Parathyroid adenoma (tissue), 2 donors: ENCODE measurements at regions not wholly inside any gene's neighbourhood (a gene's known extent, or its start where the extent isn't known, plus 50 kb on each side); places are given as distances from the start of the nearest gene placed in this dataset.
A peak's percentile ranks its signal among the peaks of the same experiment; 100 is the strongest.

ENCODE experiments used
- H2AFZ ChIP-seq: fragments of 300-600 bp; sonication (generic); one replicate; pipeline ENCODE4 v1.7.0; 2017; ENCODE audit warnings: antibody characterized with exemption, mild to moderate bottlenecking
- H3K27ac ChIP-seq: fragments of 300-600 bp; sonication (generic); one replicate; pipeline ENCODE4 v1.7.0; 2017
- H3K27me3 ChIP-seq: fragments of 300-600 bp; sonication (generic); one replicate; pipeline ENCODE4 v1.7.0; 2017; ENCODE audit warnings: low read length; ENCODE audit not compliant: control insufficient read depth, insufficient read depth
- H3K36me3 ChIP-seq: fragments of 300-600 bp; sonication (generic); one replicate; pipeline ENCODE4 v1.7.0; 2017; ENCODE audit warnings: low read length; ENCODE audit not compliant: control insufficient read depth, insufficient read depth
- H3K4me1 ChIP-seq: fragments of 300-600 bp; sonication (generic); one replicate; pipeline ENCODE4 v1.7.0; 2017; ENCODE audit warnings: control low read depth
- H3K4me2 ChIP-seq: fragments of 300-600 bp; sonication (generic); one replicate; pipeline ENCODE4 v1.7.0; 2017; ENCODE audit warnings: low read length
- H3K4me3 ChIP-seq: fragments of 300-600 bp; sonication (generic); one replicate; pipeline ENCODE4 v1.7.0; 2017; ENCODE audit warnings: low read depth, low read length
- H3K79me2 ChIP-seq: fragments of 300-600 bp; sonication (generic); one replicate; pipeline ENCODE4 v1.7.0; 2017; ENCODE audit warnings: control low read depth
- H3K9ac ChIP-seq: fragments of 300-600 bp; sonication (generic); one replicate; pipeline ENCODE4 v1.7.0; 2017; ENCODE audit warnings: mild to moderate bottlenecking
- H3K9me3 ChIP-seq: fragments of 300-600 bp; sonication (generic); one replicate; pipeline ENCODE4 v1.7.0; 2017; ENCODE audit warnings: low read length; ENCODE audit not compliant: control insufficient read depth
- TF ChIP-seq, protein P1 (sequence below): fragments of 300-600 bp; sonication (generic); IDR thresholded peaks from one replicate; pipeline ENCODE4 v1.7.0; 2017; ENCODE audit warnings: antibody characterized with exemption, mild to moderate bottlenecking
- donor health status: primary hyperparathyroidism.

DNA sequence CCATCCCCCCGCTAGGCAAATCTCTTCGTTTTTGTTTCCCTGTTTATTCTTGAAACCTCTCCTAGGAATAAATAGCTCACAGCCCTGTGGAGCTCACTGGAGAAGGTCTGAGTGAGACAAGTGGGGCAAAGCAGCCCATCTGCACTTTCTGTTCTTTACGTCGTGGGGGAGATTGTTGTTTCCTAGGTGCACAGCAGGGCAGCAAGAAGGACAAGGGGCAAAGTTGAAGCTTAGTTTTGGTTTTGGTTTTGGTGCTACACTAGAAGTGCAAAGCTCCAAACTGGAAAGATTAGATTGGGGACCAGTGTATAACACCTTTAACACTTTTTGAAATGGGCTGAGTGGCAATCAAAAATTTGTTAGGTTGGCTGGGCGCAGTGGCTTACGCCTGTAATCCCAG, 76.6 kb downstream of the GPR88 start:
- Histone ChIP-seq H3K4me2 (no peak overlapping the region), H3K9ac (no peak overlapping the region), H3K4me1 (no peaks in the 10 kb centered on the region), H3K9me3 (no peaks in the 10 kb centered on the region), H3K36me3 (no peaks in the 10 kb centered on the region), H3K27me3 (no peaks in the 10 kb centered on the region), H3K79me2 (no peaks in the 10 kb centered on the region), H2AFZ (no peak overlapping the region), H3K4me3 (no peak overlapping the region), H3K27ac (no peak overlapping the region)
- TF ChIP-seq, protein P1, sequence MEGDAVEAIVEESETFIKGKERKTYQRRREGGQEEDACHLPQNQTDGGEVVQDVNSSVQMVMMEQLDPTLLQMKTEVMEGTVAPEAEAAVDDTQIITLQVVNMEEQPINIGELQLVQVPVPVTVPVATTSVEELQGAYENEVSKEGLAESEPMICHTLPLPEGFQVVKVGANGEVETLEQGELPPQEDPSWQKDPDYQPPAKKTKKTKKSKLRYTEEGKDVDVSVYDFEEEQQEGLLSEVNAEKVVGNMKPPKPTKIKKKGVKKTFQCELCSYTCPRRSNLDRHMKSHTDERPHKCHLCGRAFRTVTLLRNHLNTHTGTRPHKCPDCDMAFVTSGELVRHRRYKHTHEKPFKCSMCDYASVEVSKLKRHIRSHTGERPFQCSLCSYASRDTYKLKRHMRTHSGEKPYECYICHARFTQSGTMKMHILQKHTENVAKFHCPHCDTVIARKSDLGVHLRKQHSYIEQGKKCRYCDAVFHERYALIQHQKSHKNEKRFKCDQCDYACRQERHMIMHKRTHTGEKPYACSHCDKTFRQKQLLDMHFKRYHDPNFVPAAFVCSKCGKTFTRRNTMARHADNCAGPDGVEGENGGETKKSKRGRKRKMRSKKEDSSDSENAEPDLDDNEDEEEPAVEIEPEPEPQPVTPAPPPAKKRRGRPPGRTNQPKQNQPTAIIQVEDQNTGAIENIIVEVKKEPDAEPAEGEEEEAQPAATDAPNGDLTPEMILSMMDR = no peak

DNA sequence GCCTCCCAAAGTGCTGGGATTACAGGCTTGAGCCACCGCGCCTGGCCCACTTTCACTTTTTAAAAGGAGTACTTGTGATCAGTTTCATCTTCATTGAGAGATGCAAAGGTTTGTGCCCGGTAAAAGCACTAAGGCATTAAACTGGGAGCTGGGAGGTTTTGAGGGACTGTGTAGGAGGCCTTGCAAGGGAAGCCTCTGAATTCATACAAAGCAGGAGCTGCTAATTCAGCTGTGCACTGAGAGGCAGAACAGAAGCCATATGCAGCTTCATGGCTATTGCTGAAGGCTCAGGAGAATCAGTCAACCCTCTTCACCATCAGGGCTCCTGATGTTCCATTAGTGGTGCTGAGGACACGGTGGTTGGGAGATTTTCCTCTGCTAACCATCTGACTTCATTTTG, 77.7 kb downstream of the GPR88 start:
- no peak overlapping the region for H3K4me3 ChIP-seq
- no peaks in the 10 kb centered on the region for H3K36me3 ChIP-seq
- H2AFZ ChIP-seq = peak overlapping the region; percentile 42
- no peak overlapping the region for H3K27ac ChIP-seq
- no peaks in the 10 kb centered on the region for H3K27me3 ChIP-seq
- H3K79me2 ChIP-seq = no peaks in the 10 kb centered on the region
- H3K4me1 ChIP-seq = no peaks in the 10 kb centered on the region
- no peaks in the 10 kb centered on the region for H3K9me3 ChIP-seq
- no peak overlapping the region for H3K9ac ChIP-seq
- no peak overlapping the region for H3K4me2 ChIP-seq
- TF ChIP-seq, protein P1 = no peak

DNA sequence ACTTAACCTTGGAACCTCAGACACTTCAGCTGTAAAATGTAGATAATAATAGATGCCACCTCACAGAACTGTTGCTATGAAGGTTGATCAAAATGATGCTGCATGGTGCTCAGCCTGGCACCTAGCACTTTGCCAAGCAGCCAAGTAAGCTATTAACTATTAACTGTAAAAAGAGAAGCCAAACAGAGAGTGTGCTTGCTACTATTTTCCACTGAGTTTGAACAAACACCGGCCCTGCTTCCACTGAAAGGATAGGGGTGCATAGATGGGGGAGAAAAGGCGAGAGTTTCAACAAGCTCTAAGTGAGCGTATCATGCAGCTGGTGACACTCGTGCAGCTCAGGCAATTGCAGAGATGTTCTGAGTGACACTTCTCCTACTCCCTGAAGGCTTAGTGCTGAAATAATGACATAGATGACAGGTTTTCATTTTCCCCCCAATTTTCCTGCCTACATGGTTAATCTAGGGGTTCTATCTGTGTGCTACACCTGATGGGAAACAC, 78.2 kb downstream of the GPR88 start:
- Histone ChIP-seq H3K4me1 (no peaks in the 10 kb centered on the region), H3K4me2 (no peak overlapping the region), H3K4me3 (no peak overlapping the region), H3K9me3 (no peaks in the 10 kb centered on the region), H3K79me2 (no peaks in the 10 kb centered on the region), H3K27ac (no peak overlapping the region), H3K36me3 (no peaks in the 10 kb centered on the region), H3K9ac (no peak overlapping the region), H2AFZ (peak overlapping the region; percentile 42), H3K27me3 (no peaks in the 10 kb centered on the region)
- TF ChIP-seq, protein P1 = no peak

DNA sequence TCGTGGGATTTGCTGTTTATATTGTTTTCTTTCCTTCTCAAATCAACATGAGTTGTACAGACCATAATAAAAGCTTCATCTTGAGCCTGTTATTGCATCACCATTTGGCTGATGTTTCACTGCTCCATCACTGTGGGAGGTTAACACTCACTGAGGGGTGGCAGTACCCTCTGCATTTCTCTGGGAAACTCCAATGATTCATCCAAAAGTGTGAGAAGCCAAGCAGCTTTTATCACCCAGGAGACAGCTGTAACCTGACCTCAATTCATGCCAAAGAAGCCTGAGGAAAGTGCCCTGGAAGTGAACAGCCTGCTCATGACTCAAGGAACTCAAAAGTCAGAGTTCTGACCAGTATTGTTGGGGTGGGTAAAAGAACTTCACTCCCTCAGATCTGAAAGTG, 84.1 kb downstream of the GPR88 start:
- no peaks in the 10 kb centered on the region for H3K79me2 ChIP-seq
- H3K9me3 ChIP-seq = no peaks in the 10 kb centered on the region
- no peak overlapping the region for H2AFZ ChIP-seq
- H3K4me3 ChIP-seq = no peak overlapping the region
- TF ChIP-seq, protein P1 = no peak
- no peaks in the 10 kb centered on the region for H3K27me3 ChIP-seq
- no peaks in the 10 kb centered on the region for H3K36me3 ChIP-seq
- no peak overlapping the region for H3K27ac ChIP-seq
- H3K4me1 ChIP-seq = no peaks in the 10 kb centered on the region
- no peak overlapping the region for H3K4me2 ChIP-seq
- H3K9ac ChIP-seq = no peak overlapping the region

DNA sequence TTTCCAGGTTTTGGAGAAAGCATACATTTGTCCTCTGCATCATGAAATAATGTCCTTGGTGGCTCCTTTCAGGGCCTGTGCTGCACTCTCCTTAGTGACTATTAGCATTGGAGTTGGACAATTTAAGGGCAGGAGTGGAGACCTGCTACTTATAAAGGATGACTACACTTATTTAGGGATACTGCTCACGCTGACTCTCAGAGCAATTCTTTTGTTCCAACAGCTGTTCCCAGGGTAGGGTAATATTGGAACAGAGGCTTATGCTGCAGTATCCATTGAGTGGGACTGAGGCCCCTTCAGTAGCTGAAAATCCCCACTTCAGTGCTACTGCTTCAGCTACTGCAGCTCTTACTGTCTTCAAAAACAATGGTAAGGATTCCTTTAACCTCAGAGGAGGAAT, 84.6 kb downstream of the GPR88 start:
- no peak overlapping the region for H3K27ac ChIP-seq
- TF ChIP-seq, protein P1 = no peak
- H3K27me3 ChIP-seq = no peaks in the 10 kb centered on the region
- no peak overlapping the region for H2AFZ ChIP-seq
- H3K9ac ChIP-seq = no peak overlapping the region
- no peaks in the 10 kb centered on the region for H3K9me3 ChIP-seq
- no peaks in the 10 kb centered on the region for H3K79me2 ChIP-seq
- H3K4me3 ChIP-seq = no peak overlapping the region
- H3K4me1 ChIP-seq = no peaks in the 10 kb centered on the region
- no peak overlapping the region for H3K4me2 ChIP-seq
- no peaks in the 10 kb centered on the region for H3K36me3 ChIP-seq
